Neural progenitor cell (in vitro differentiated cells): ENCODE measurements at regions not wholly inside any gene's neighbourhood (a gene's known extent, or its start where the extent isn't known, plus 50 kb on each side); places are given as distances from the start of the nearest gene placed in this dataset.

Experiments used
- DNase-seq: peaks from one replicate; pipeline ENCODE4 v3.0.0-alpha.2; 2016; ENCODE audit warnings: low spot score
- H2AFZ ChIP-seq: fragments of 200-600 bp; sonication (generic); replicated peaks from 2 replicates; pipeline ENCODE4 v1.6.1; 2016; ENCODE audit warnings: antibody characterized with exemption
- H3F3A ChIP-seq: fragments of 200-600 bp; sonication (generic); 2 replicates; pipeline ENCODE4 v1.6.1; 2016; ENCODE audit warnings: antibody characterized with exemption, low read depth
- H3K27ac ChIP-seq: fragments of 200-600 bp; sonication (generic); 2 replicates; pipeline ENCODE4 v1.5.1; 2016; ENCODE audit warnings: mild to moderate bottlenecking
- H3K27me3 ChIP-seq: fragments of 200-600 bp; sonication (generic); 2 replicates; pipeline ENCODE4 v1.6.1; 2016; ENCODE audit warnings: mild to moderate bottlenecking, moderate library complexity
- H3K36me3 ChIP-seq: fragments of 200-600 bp; sonication (generic); 2 replicates; pipeline ENCODE4 v1.5.1; 2016
- H3K4me1 ChIP-seq: fragments of 200-600 bp; sonication (generic); 2 replicates; pipeline ENCODE4 v1.6.1; 2016; ENCODE audit warnings: mixed run types
- H3K4me2 ChIP-seq: fragments of 200-600 bp; sonication (generic); 2 replicates; pipeline ENCODE4 v1.6.1; 2016
- H3K4me3 ChIP-seq: fragments of 200-600 bp; sonication (generic); 2 replicates; pipeline ENCODE4 v1.5.1; 2016
- H3K79me2 ChIP-seq: fragments of 200-600 bp; sonication (generic); 2 replicates; pipeline ENCODE4 v1.6.1; 2016; ENCODE audit warnings: low read depth
- H3K9ac ChIP-seq: fragments of 200-600 bp; sonication (generic); 2 replicates; pipeline ENCODE4 v1.6.1; 2016
- H3K9me3 ChIP-seq: fragments of 200-600 bp; sonication (generic); 2 replicates; pipeline ENCODE4 v1.5.1; 2016; ENCODE audit warnings: low read depth
- H4K20me1 ChIP-seq: fragments of 200-600 bp; sonication (generic); 2 replicates; pipeline ENCODE4 v1.6.1; 2016; ENCODE audit warnings: low read depth
- H3K27ac Mint-ChIP-seq: 3 replicates; pipeline ENCODE4 v1.8.0; 2021; ENCODE audit warnings: mixed read lengths
- H3K27me3 Mint-ChIP-seq: 2 replicates; pipeline ENCODE4 v1.8.0; 2022; ENCODE audit warnings: low read depth, mild to moderate bottlenecking, inconsistent platforms, moderate library complexity, mixed read lengths; ENCODE audit not compliant: insufficient read depth
- H3K36me3 Mint-ChIP-seq: 3 replicates; pipeline ENCODE4 v1.8.0; 2021; ENCODE audit warnings: mixed read lengths
- H3K4me1 Mint-ChIP-seq: 3 replicates; pipeline ENCODE4 v1.8.0; 2021; ENCODE audit warnings: mixed read lengths
- H3K4me3 Mint-ChIP-seq: 3 replicates; pipeline ENCODE4 v1.8.0; 2021; ENCODE audit warnings: mild to moderate bottlenecking, moderate library complexity, mixed read lengths
- H3K9me3 Mint-ChIP-seq: 3 replicates; pipeline ENCODE4 v1.8.0; 2020; ENCODE audit warnings: mixed read lengths
- CTCF ChIP-seq: fragments of 200-600 bp; sonication (generic); IDR thresholded peaks from 2 replicates; pipeline ENCODE4 v1.5.1; 2017; ENCODE audit warnings: antibody characterized with exemption, mild to moderate bottlenecking
- EZH2 ChIP-seq: fragments of 200-600 bp; sonication (generic); IDR thresholded peaks from 2 replicates; pipeline ENCODE4 v1.6.1; 2017; ENCODE audit warnings: antibody characterized with exemption, mild to moderate bottlenecking, moderate library complexity
- EZH2phosphoT487 ChIP-seq: fragments of 200-600 bp; sonication (generic); IDR thresholded peaks from 2 replicates; pipeline ENCODE4 v1.6.1; 2017; ENCODE audit warnings: antibody characterized with exemption

GRCh38 chr4:16448241-16448840 lies 222.1 kb upstream of the TAPT1 start:
- Mint-ChIP-seq H3K4me3 (no peak overlapping the region), H3K4me1 (peaks cover 19% of the 10 kb centered on the region), H3K27ac (peak overlapping the region; percentile 17), H3K9me3 (peaks cover 8% of the 10 kb centered on the region), H3K27me3 (peaks cover 6% of the 10 kb centered on the region), H3K36me3 (no peaks in the 10 kb centered on the region)
- TF ChIP-seq CTCF (no peak), EZH2 (no peak), EZH2phosphoT487 (no peak)
- H3K9me3 ChIP-seq = no peaks in the 10 kb centered on the region
- peaks cover 78% of the 10 kb centered on the region for H3K27me3 ChIP-seq
- no peak for DNase-seq
- no peaks in the 10 kb centered on the region for H3F3A ChIP-seq
- H2AFZ ChIP-seq = no peak overlapping the region
- H3K36me3 ChIP-seq = no peaks in the 10 kb centered on the region
- H3K4me1 ChIP-seq = peaks cover 14% of the 10 kb centered on the region
- no peak overlapping the region for H3K27ac ChIP-seq
- H3K9ac ChIP-seq = no peak overlapping the region
- no peaks in the 10 kb centered on the region for H3K79me2 ChIP-seq
- no peak overlapping the region for H3K4me3 ChIP-seq
- no peak overlapping the region for H3K4me2 ChIP-seq
- no peaks in the 10 kb centered on the region for H4K20me1 ChIP-seq

DNA sequence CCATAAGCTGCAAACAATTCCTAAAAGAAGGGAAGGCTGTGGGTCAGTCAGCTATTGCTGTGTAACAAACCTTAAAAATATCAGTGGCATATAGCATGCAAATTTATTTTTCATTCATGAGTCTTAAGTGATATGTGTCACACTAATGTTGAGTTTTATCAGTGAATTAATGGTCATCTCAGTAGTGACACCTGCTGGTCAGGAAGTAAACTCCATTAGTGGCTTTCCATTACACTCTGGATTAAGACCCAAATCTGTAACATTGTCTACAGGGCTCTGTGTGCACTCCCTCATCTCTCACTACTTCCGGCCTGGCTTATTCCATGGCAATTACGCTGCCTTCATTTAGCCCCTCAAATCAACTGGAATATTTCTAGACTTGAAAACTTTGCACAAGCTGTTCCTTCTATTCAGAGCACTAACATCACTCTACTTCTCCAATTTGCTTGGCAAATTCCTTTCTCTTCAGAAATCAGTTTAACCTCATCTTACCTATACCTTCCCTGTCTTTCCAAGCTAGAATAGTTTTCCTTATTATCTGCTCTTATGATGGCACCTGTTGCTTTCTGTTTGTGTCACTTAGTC lies 217.3 kb upstream of the TAPT1 start:
- Histone ChIP-seq H3K9ac (no peak overlapping the region), H3K4me1 (no peaks in the 10 kb centered on the region), H2AFZ (no peak overlapping the region), H3K27ac (no peak overlapping the region), H3K79me2 (no peaks in the 10 kb centered on the region), H3F3A (no peaks in the 10 kb centered on the region), H3K36me3 (no peaks in the 10 kb centered on the region), H3K4me3 (no peak overlapping the region), H3K9me3 (no peaks in the 10 kb centered on the region), H4K20me1 (no peaks in the 10 kb centered on the region), H3K27me3 (peaks cover 70% of the 10 kb centered on the region), H3K4me2 (no peak overlapping the region)
- peak; percentile 56 for DNase-seq
- Mint-ChIP-seq H3K27ac (no peak overlapping the region), H3K4me1 (peaks cover under 1% of the 10 kb centered on the region), H3K36me3 (no peaks in the 10 kb centered on the region), H3K9me3 (peaks cover under 1% of the 10 kb centered on the region), H3K27me3 (no peaks in the 10 kb centered on the region), H3K4me3 (no peak overlapping the region)
- TF ChIP-seq CTCF (peak; percentile 80), EZH2 (no peak)

GRCh38 chr4:16442296-16442695 lies 216.0 kb upstream of the TAPT1 start:
- no peaks in the 10 kb centered on the region for H3K4me1 Mint-ChIP-seq
- Histone ChIP-seq H3K4me3 (no peak overlapping the region), H3K36me3 (no peaks in the 10 kb centered on the region), H3F3A (no peaks in the 10 kb centered on the region), H4K20me1 (no peaks in the 10 kb centered on the region), H3K4me2 (no peak overlapping the region), H3K27ac (no peak overlapping the region), H3K4me1 (no peaks in the 10 kb centered on the region), H2AFZ (no peak overlapping the region), H3K79me2 (no peaks in the 10 kb centered on the region), H3K27me3 (peaks cover 57% of the 10 kb centered on the region), H3K9me3 (no peaks in the 10 kb centered on the region), H3K9ac (no peak overlapping the region)
- peaks cover 10% of the 10 kb centered on the region for H3K9me3 Mint-ChIP-seq
- H3K4me3 Mint-ChIP-seq = no peak overlapping the region
- H3K36me3 Mint-ChIP-seq = no peaks in the 10 kb centered on the region
- no peaks in the 10 kb centered on the region for H3K27me3 Mint-ChIP-seq
- H3K27ac Mint-ChIP-seq = no peak overlapping the region
- TF ChIP-seq EZH2phosphoT487 = no peak
- TF ChIP-seq EZH2 = no peak
- no peak for TF ChIP-seq CTCF
- no peak for DNase-seq
